ENCODE measurements at regions not wholly inside any gene's neighbourhood (a gene's known extent, or its start where the extent isn't known, plus 50 kb on each side); places are given as distances from the start of the nearest gene placed in this dataset.
"Not testable (repeated sequence)": the region's sequence is repeated elsewhere in the genome, so short reads cannot be mapped to it uniquely, and the experiment has no call there.

- TF ChIP-seq POLR2AphosphoS5 (IDR thresholded peaks at IDR 0.05; ENCODE audit: low read depth); CTCF (conservative IDR thresholded peaks at IDR 0.05; ENCODE audit: low read depth in 2 of 2); REST (IDR thresholded peaks at IDR 0.05; ENCODE audit: unreplicated experiment): not testable (repeated sequence)
These were observed 137.9 kb downstream of the TBX18 start for GRCh38 chr6:84626527-84626926.
